Activated naive CD4-positive, alpha-beta T cell treated with anti-CD3 and anti-CD28 coated beads, Interleukin-2, amount 50 U/mL, for 16 hours (primary cell): ENCODE measurements at regions not wholly inside any gene's neighbourhood (a gene's known extent, or its start where the extent isn't known, plus 50 kb on each side); places are given as distances from the start of the nearest gene placed in this dataset.
"Not testable (repeated sequence)": the region's sequence is repeated elsewhere in the genome, so short reads cannot be mapped to it uniquely, and the experiment has no call there.

Source experiments
- DNase-seq: peaks from one replicate; pipeline ENCODE4 v3.0.0-alpha.2; 2020

DNA sequence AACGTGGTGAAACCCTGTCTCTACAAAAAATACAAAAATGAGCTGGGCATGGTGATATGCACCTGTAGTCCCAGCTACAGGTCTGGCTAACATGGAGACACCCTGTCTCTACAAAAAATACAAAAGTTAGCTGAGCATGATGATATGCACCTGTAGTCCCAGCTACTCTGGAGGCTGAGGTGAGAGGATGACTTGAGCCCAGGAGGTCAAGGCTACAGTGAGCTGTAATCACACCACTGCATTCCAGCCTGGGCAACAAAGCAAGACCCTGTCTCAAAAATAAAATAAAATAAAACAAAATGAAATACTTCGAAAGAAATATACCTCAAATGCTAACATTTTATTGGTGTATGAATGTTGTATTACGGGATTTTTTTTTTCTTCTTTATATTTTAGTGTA is 107.6 kb upstream of the EGLN3 start:
- no peak for DNase-seq

DNA sequence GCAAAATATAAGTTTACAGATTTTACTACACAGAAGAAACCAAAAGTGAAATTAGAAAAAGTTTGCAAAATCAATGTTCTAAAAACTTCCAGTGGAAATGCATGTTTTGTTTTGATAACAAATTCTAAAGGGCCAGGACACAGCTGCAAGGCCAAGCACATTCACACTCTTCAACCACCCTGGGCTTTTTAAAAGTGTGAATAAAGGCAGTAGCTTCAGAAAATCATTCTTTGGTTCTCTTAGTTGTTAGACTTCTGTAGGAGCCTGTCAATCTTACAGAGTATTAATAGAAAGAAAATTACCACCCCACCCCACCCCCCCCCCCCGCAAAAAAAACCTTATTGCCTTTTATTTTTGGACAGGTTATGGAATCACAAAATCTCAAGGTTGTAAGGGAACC is 105.2 kb upstream of the EGLN3 start:
- no peak for DNase-seq

DNA sequence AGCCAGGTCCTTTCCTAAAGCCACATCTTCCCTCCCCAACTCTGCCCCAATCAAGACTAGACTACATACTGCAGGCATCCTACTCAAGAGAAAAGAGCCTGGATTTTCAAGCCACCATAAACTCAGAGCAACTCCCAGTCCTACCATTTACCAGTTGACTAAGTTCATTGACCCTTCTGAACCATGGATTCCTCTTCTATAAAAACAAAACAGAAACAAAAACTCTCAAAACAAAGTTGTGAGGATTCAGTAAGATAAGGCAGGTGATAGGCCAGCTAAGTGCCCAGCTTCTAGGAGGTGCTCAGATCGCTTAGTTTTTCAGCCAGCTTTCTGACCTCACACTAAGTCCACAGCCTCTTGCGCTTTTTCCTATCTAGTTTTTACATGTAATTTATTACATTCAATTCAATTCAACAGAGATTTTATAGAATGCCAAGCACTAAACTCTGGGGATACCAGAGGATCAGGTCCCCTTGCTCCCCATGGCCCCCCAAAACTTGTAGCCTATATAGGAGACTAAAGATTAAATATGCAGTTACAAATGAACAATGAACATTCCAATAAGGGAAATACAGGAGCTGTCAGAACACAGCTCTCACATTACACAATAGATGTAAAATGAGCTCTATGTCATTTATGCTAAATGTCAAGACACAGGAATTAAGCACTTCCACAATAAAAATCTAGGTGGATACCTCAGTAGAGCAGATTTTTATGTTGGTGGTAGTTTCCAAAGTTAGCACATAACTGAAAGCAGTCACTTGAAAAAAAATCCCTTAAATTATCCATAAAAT is 104.5 kb upstream of the EGLN3 start:
- DNase-seq: no peak

DNA sequence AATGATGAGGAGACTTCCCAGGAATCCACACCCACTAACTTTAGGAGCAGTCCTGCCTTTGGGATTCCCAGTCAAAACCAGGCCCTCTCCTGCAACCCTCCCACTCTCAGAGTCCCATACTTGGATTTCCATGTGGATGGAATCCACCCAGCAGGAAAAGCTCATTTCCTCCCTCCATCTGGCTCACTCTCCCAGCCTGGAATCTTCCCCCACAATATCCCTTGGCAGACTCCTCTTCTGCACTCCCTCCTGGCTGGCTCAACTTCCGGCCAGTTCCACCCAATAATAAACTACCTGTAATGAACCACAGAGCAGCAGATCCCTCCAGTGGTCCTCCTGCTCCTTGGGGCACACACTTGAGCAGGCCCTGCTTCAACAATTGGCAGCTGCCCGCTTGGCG is 102.8 kb upstream of the EGLN3 start:
- DNase-seq: no peak

DNA sequence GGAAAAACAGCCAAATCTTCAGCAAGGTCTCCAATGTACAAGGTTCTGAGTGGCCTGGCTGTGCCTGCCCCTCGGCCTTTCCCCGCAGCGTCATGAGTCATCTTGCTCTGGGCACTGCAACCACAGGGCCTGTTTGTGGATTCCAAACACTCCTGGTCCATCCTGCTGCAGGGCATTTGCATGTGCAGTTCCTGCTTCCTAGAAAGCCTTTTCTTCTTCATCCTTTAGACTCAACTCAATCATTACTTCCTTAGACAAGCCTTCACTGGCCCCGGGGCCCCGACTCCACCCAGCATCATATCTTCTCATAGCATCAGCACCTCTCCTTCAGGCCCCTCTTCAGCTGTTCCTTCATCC is 101.8 kb upstream of the EGLN3 start:
- DNase-seq: no peak

DNA sequence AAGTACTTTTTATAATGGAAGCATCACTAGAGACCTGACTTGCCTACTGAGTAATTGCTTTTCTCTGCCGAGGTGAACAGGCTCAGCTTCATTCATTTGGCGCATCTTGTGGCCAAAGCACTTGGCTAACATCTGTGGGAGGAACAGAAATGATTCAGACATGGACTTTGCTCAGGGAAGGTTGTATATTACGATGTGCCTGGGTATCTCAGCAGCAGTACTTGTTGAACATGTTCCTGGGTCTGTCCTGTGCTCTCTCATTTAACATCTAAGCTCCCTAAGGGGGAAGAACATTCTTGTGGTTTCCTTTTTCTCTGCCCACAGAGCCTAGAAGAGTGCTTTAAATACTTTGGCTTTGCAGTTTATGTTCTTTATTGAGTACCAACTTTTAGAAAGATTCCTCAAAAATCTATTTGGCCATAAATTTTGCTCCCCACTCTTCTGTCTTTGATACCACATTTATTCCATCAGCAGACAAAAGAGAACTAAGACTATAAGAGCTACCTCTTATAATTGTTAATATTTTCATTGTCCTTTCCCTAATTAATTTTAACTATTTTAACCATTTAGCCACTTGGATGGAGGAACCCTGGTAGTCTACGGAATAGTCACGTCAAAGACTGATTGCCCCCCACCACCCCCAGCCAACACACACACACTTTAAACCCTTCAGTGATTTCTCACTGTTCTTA is 101.2 kb upstream of the EGLN3 start:
- no peak for DNase-seq

DNA sequence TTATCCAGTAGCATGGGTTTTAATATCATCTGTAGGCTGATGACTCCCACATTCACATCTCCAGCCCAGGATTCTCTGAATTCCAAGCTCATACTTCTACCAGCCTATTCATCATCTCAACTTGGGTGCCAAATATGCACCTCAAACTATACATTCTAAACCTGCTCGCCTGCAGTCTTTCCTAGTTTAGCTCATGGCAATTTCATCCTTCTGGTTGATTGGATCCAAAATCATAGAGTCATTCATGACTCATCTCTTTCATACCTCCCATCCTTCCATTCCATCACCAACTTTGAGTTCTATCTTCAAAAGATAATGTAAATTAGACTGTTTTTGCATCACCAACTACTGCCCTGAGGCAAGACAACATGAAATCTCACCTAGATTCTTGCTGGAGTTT is 99.7 kb upstream of the EGLN3 start:
- DNase-seq: no peak

DNA sequence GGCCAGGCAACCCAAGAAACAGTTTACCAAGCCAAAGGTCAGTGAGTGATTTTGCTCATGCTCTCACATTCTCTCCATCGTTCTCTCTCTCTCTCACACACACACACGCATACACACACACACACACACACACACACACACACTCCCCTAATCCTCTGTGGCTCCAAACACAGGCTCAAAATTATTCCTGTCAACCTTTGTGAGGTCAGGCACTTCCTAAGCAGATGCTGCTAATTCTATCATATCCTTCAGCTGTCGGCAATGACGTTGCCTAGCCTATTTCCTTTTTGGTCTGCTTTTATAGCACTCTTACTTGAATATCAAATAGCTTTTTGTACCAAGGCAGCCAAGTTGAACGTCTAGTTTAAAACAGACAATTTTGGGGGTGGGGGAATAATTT is 98.9 kb upstream of the EGLN3 start:
- DNase-seq: no peak

DNA sequence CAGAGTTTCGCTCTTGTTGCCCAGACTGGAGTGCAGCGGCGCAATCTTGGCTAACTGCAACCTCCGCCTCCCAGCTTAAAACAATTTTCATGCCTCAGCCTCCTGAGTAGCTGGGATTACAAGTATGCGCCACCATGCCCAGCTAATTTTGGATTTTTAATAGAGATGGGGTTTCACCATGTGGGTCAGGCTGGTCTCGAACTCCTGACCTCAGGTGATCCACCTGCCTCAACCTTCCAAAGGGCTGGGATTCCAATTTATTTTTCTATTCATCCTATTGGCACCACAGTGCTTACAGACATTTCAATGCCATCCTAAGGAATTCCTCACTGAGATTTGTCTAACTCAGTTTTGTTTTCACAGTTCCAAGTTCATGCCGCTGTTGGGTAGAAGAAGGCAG is 98.3 kb upstream of the EGLN3 start:
- DNase-seq: not testable (repeated sequence)

DNA sequence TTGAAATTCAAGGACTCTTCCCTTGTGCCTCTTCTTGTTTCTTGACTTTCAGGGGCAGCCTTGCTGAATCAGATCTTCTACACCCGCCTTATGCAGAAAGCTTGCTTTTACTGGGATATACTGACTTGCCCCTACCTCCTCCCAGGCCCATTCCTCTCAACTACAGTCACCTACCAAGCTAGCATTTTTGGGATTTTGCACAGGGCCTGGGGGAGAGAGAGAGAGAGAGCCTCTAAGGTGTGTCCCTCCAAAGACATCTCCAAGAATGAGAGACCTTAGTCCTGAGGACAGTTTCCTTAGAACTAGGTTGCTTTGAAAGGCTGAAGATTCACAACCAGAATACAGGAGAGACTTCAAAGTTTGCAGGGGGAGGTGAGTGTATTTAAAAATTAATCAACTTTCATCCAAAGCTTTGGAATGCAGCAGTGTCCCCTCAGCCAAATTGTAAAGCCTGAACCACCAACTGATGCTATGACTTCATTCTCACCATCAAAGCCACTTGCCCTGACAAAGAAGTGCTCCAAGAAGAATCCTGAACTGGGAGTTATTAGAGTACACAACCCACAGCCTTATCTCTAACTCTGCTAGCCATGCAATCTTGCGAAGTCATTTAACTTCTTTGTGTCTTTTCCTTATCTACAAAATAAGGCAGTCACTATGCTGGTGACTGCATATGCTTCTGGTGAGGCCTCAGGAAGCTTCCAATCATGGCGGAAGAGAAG is 96.1 kb upstream of the EGLN3 start:
- no peak for DNase-seq

DNA sequence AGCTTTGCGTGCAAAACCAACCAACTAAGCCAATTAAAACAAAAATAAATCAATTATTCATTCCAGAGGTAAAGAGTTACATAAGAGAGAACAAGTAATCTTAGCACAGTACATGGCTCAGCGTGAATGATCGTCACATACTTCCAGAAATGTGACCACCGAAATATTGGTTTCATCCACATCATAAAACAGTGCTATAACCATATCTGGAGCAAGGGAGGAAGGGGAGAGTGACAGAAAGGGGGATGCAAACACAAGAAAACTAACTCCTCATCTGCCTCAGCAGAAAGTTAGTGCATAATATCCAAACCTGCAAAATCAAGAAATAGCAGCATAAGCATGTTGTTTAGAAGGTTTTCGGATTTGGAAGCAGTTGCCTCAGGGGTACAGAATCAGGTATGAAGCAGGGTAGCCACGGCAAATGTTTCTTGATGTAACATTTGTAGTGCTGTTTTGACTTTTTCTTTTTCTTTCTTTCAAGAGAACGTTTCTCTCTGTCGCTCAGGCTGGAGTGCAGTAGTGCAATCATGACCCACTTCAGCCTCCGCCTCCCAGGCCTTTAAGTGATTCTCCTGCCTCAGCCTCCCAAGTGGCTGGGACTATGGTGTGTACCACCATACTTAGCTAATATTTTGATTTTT is 93.9 kb upstream of the EGLN3 start:
- DNase-seq: no peak

DNA sequence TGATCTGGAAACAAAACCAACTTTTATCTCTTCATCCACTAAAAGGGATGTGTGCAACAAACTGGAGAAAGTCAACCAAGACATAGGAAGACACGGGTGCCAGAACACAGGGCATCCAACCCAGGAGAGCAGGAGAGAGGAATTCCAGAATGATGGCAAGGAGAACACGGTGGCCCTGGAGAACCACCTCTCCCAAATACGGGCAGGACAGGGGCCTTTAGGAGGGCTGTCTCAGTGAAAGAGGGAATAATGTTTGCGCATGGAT is 93.4 kb upstream of the EGLN3 start:
- DNase-seq: no peak

DNA sequence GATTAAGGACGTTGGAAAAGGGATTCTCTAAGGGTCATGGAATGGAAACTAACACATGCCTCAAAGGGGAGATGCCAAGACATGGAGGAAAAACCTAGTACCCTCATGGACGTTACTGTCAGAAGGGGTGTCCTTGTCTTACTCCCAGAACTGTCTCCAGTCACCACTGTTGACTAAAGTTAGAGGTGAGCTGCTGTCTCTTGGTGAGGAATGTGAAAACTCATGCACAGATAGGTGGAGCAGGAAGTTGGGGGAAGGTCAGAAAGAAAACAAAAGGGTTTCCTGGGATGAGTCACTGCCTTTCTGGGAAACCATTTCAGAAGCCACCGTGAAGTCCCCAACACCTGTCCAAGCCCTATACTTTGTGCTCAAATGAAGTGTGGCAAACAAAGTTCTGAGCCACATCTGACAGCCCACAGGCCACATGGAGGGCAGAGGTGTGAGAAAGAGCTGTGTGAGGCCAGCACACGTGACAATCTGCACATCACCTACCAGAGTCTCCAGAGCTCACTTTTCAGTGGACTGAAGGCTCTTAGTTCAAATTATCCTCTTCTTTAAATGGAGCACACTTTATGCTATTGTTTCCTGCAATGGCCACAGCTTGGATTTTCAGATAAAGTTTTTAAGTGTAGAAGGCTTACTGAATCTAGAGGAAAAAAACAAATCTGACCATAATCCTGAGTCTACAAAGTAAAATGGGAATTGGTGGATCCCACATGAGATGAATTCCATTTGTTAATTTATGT is 92.9 kb upstream of the EGLN3 start:
- DNase-seq: peak; percentile 36

DNA sequence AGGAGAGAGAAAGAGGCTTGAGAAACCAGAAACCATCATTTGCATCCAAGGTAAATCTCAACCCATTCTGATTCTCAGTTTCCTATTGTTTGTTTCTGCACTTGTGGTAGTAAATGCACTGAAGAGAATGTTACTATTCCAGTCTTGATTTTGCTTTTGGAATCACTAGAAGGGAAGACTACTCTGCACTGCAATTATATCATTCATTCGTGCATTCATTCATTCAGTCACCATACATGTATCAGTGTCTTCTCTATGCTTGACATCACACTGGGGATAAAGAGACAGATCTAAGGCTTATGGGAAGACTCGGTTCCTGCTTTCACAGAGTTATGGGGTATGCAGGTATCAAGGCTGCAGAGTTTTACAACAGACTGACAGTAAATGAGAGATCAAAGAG is 90.3 kb upstream of the EGLN3 start:
- DNase-seq: no peak

DNA sequence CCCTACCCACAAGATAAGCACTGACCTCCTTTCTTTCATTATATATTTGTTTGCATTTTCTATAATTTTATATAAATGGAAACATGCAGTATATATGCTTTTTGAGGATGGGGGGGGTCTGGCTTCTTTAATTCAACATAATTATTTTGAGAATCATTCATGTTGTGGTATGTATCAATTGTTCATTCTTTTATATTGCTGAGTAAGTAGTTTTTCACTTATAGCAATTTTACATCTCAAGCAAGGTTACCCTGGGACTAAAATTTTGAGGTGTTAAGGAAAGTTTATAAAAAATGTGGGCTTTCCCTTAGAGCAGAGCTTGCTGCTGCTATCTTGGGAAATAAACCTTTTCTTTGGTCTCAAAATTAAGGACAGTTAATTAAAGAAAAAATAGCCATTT is 89.9 kb upstream of the EGLN3 start:
- DNase-seq: no peak

DNA sequence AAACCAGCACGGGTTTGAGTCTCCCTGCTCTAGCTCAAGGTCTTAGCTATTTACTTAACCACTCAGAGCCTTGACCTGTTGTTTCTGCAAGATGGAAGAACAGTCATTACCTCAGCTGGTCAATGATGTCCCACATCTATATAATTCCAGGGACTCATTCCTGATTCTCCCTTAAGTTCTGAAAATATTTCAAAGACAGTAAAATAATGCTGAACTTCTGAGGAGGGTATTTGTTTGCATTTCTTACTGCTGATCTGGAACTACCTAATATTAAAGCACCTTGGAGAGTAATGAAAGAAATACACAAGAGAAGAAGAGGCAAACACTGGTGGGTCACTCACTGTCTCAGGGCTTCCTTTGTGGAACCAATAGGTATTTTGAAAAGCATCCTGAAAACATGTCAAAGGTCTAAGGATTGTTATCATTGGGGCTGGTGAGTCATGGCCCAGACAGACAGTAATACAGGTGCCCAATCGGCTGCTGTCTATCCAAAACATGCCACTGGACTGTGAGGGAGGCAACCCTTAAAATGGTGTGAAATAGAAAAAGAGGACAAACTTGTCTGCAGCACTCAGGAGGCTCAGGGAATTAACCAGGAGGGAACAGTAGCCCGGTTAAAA is 88.7 kb upstream of the EGLN3 start:
- no peak for DNase-seq

DNA sequence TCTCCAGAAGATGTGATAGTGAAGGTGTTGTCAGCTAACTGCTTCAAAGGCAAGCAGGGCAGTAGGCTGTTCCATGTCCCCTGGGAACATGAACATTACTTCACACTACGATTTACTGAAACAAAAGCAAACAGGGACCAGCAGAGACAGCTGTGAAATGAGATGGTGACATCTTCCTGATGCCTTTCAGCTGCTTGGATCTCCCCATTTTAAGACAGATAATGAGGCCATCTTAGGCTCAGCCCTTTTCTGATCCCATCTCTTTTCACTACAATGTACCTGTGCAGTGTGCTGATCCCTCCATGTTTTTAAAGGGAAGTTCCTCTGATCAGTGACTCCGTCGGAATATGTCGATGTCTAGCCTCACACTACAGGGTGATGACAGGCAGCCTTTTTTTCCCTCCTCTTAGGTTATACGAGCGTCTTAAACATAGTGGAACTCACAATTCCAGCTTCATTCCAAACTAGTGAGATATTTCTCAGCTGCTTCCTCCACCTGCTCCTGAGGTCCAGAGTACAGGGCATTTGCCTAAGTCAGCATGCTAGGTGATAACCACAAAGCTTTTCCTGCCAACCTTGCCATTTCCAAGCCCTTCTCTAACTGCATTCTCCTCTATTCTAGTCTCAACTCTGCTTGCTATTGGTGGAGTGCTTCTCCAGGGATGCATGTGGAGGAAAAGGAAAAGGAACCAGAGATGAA is 87.6 kb upstream of the EGLN3 start:
- DNase-seq: no peak

DNA sequence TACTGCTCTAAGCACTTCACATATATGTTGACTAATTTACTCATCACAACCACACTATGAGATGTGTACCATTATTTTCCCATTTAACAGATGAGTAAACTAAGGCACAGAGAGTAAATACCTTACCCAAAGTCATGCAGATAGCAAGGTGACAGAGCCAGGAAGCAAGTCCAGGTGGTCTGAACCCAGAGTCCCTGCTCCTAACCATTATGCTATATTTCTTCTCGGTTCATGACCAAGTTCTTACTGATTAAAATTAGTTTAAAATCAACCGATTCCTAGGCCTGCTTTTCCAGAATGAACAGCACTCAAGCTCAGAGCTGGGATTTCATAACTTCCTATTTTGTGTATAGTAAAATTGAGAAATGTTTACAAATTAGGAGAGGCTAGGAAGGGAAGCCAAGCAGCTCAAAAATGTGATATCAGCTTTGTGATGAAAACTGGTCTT is 85.5 kb upstream of the EGLN3 start:
- DNase-seq: no peak

DNA sequence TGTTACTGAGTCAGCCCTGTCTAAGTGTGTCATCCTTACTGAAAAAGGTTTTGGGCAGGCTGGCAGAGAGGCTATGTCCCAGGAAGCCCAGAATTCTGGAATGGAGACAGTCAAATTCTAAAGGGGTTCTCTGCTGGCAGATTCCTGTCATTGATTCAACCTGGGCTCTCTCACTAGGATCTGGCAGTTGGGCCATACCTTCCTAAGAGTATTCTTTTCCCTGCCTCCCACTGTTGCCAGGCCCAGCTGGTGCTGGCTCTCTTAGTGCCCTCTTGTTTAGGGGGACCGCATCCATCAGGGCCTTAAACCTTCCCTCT is 85.0 kb upstream of the EGLN3 start:
- no peak for DNase-seq

DNA sequence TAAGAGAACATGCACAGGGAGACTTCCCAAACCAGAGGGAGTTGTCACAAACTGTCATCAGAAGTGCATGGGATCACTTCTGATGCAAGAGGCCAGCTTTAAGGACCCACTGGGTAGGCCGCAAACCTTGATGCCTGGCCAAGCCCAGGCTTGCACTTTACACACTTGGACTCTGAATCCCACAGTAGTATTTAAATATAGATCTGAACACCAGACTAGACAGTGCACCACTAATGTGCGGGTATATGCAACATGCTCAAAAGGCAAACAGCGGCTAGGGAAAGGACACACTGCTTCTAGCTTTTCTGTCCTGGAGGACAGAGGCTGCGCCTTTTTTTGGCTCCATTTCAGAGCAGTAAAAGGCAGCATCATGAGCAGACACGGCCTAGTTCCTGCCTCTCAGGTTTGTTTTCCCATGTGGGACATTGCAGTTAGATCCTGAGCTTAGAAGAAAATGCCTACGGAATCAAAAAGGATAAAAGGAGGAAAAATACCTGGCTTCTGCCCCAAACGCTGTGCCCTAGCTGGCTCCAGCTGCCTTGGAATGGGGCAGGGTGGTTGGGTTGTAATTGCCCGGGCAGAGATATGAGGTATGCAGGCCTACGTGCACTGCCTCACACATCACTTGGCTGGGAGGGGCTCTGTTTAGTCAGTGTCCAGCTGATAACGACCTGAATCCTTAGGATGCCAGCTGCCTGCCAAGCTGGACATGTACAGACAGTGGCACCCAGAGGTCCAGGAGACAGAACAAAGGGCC is 84.5 kb upstream of the EGLN3 start:
- DNase-seq: no peak

DNA sequence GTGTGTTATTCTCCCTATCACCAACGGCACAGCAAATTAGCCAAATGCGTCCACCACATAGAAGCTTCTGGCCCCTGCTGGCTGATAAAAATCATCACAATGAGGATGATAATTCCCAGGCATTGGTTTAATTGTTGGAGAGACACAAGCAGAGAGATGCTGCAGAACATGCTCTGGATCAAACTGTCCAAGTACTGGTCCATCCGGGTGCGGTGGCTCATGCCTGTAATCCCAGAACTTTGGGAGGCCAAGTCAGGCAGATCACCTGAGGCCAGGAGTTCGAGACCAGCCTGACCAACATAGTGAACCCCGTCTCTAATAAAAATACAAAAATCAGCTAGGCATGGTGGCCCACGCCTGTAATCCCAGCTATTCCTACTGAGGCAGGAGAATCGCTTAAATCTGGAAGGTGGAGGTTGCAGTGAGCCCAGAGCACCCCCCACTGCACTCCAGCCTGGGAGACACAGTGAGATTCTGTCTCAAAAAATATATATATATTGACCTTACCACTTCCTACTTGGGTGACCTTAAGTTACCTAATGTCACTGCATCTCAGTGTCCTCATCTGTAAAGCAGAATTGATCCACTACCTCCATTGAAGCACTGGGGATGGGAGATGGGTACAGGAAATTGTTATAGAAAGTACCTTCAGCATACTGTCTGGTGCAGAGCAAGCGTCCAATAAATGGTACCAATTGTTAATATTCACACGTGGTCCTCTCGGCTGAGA is 83.7 kb upstream of the EGLN3 start:
- DNase-seq: no peak
